Astrocyte (in vitro differentiated cells and primary cell): ENCODE measurements at regions not wholly inside any gene's neighbourhood (a gene's known extent, or its start where the extent isn't known, plus 50 kb on each side); places are given as distances from the start of the nearest gene placed in this dataset.
A peak's percentile ranks its signal among the peaks of the same experiment; 100 is the strongest.
"Not testable (repeated sequence)": the region's sequence is repeated elsewhere in the genome, so short reads cannot be mapped to it uniquely, and the experiment has no call there.

Source experiments
- DNase-seq: peaks from one replicate; pipeline ENCODE4 v3.0.0-alpha.2; 2010; ENCODE audit warnings: low read depth
- FAIRE-seq: peaks from 2 replicates; lab custom pipeline; 2011; peaks lifted over from hg19 to GRCh38; lab: Jason Lieb, UNC
- H2AFZ ChIP-seq: 2 replicates; pipeline ENCODE4 v1.6.0; 2012; ENCODE audit warnings: low read depth, low read length, inconsistent platforms
- H3K27ac ChIP-seq: 2 replicates; pipeline ENCODE4 v1.5.1; 2011; ENCODE audit warnings: low read depth, low read length, inconsistent platforms
- H3K27me3 ChIP-seq: 2 replicates; pipeline ENCODE4 v1.6.0; 2011; ENCODE audit warnings: low read length, inconsistent platforms; ENCODE audit not compliant: insufficient read depth
- H3K36me3 ChIP-seq: 2 replicates; pipeline ENCODE4 v1.5.1; 2011; ENCODE audit warnings: low read length, inconsistent platforms; ENCODE audit not compliant: insufficient read depth
- H3K4me1 ChIP-seq: 2 replicates; pipeline ENCODE4 v1.5.1; 2011; ENCODE audit warnings: low read length, inconsistent platforms; ENCODE audit not compliant: insufficient read depth
- H3K4me2 ChIP-seq: 2 replicates; pipeline ENCODE4 v1.6.0; 2012; ENCODE audit warnings: low read length, inconsistent platforms
- H3K4me3 ChIP-seq: 2 replicates; pipeline ENCODE4 v1.5.1; 2011; ENCODE audit warnings: low read depth, mild to moderate bottlenecking, low read length, inconsistent platforms; ENCODE audit not compliant: insufficient read depth
- H3K79me2 ChIP-seq: 2 replicates; pipeline ENCODE4 v1.6.0; 2012; ENCODE audit warnings: mild to moderate bottlenecking, low read length, inconsistent platforms; ENCODE audit not compliant: insufficient read depth
- H3K9ac ChIP-seq: 2 replicates; pipeline ENCODE4 v1.6.0; 2012; ENCODE audit warnings: mild to moderate bottlenecking, low read length, inconsistent platforms
- H3K9me3 ChIP-seq: 2 replicates; pipeline ENCODE4 v1.5.1; 2012; ENCODE audit warnings: low read depth, mild to moderate bottlenecking, low read length, inconsistent platforms; ENCODE audit not compliant: insufficient read depth
- H4K20me1 ChIP-seq: 2 replicates; pipeline ENCODE4 v1.6.0; 2012; ENCODE audit warnings: low read length, inconsistent platforms; ENCODE audit not compliant: insufficient read depth
- H3K27ac Mint-ChIP-seq: one replicate; pipeline ENCODE4 v1.8.0; 2021; ENCODE audit warnings: mild to moderate bottlenecking, mixed read lengths; ENCODE audit not compliant: unreplicated experiment
- H3K27me3 Mint-ChIP-seq: one replicate; pipeline ENCODE4 v1.8.0; 2021; ENCODE audit warnings: low read depth, mixed read lengths; ENCODE audit not compliant: unreplicated experiment
- H3K36me3 Mint-ChIP-seq: one replicate; pipeline ENCODE4 v1.8.0; 2021; ENCODE audit warnings: low read depth, mixed read lengths; ENCODE audit not compliant: unreplicated experiment
- H3K4me1 Mint-ChIP-seq: one replicate; pipeline ENCODE4 v1.8.0; 2021; ENCODE audit warnings: low read depth, mixed read lengths; ENCODE audit not compliant: unreplicated experiment
- H3K4me3 Mint-ChIP-seq: one replicate; pipeline ENCODE4 v1.8.0; 2021; ENCODE audit warnings: mild to moderate bottlenecking, moderate library complexity, mixed read lengths; ENCODE audit not compliant: unreplicated experiment
- H3K9me3 Mint-ChIP-seq: one replicate; pipeline ENCODE4 v1.8.0; 2021; ENCODE audit warnings: mild to moderate bottlenecking, mixed read lengths; ENCODE audit not compliant: unreplicated experiment
- CTCF ChIP-seq: IDR thresholded peaks from 2 replicates; pipeline ENCODE4 v1.5.1; 2011; ENCODE audit warnings: low read depth, mild to moderate bottlenecking, inconsistent platforms, low read length, moderate library complexity; ENCODE audit not compliant: insufficient read depth
- EZH2 ChIP-seq: IDR thresholded peaks from 2 replicates; pipeline ENCODE4 v1.6.1; 2012; ENCODE audit warnings: mild to moderate bottlenecking, low read length, inconsistent platforms; ENCODE audit not compliant: insufficient read depth

DNA sequence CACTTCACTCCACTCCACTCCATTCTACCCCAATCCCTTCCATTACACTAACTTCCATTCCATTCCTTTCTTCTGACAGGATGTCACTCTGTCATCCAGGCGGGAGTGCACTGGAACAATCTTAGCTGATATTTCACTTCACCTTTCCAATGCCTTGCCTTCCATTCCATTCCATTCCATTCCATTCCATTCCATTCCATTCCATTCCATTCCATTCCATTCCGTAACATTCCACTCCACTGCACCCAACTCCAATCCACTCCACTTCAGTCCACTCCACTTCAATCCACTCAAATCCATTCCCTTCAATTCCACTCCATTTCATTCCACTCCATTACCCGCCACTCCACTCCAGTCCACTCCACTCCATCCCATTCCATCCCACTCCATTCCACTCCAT, 1099.4 kb downstream of the TSPY10 start:
- Histone ChIP-seq H3K27ac (no peak overlapping the region), H3K79me2 (no peaks in the 10 kb centered on the region), H4K20me1 (no peaks in the 10 kb centered on the region), H2AFZ (no peak overlapping the region), H3K4me3 (no peak overlapping the region), H3K36me3 (no peaks in the 10 kb centered on the region), H3K4me1 (no peaks in the 10 kb centered on the region), H3K27me3 (no peaks in the 10 kb centered on the region), H3K9me3 (peaks cover 3% of the 10 kb centered on the region), H3K4me2 (no peak overlapping the region), H3K9ac (no peak overlapping the region)
- FAIRE-seq (no peak), DNase-seq (peak; percentile 94)
- no peaks in the 10 kb centered on the region for H3K36me3 Mint-ChIP-seq
- no peak for TF ChIP-seq EZH2
- no peak for TF ChIP-seq CTCF
- no peak overlapping the region for H3K4me3 Mint-ChIP-seq
- no peak overlapping the region for H3K27ac Mint-ChIP-seq
- H3K4me1 Mint-ChIP-seq, result no peaks in the 10 kb centered on the region
- H3K9me3 Mint-ChIP-seq, result peaks cover 8% of the 10 kb centered on the region
- no peaks in the 10 kb centered on the region for H3K27me3 Mint-ChIP-seq

GRCh38 chrY:10648813-10649212, 1121.1 kb downstream of the TSPY10 start:
- not testable (repeated sequence) for H3K36me3 ChIP-seq, H3K9me3 ChIP-seq, H3K4me3 ChIP-seq, FAIRE-seq, H3K27ac Mint-ChIP-seq, H3K4me1 ChIP-seq, H3K27me3 ChIP-seq, H3K79me2 ChIP-seq, H4K20me1 ChIP-seq, H3K4me2 ChIP-seq, H3K36me3 Mint-ChIP-seq, H3K4me1 Mint-ChIP-seq, H3K27me3 Mint-ChIP-seq, DNase-seq, H3K9ac ChIP-seq, H3K27ac ChIP-seq, H2AFZ ChIP-seq, H3K4me3 Mint-ChIP-seq
- H3K9me3 Mint-ChIP-seq, result peaks cover 18% of the 10 kb centered on the region

DNA sequence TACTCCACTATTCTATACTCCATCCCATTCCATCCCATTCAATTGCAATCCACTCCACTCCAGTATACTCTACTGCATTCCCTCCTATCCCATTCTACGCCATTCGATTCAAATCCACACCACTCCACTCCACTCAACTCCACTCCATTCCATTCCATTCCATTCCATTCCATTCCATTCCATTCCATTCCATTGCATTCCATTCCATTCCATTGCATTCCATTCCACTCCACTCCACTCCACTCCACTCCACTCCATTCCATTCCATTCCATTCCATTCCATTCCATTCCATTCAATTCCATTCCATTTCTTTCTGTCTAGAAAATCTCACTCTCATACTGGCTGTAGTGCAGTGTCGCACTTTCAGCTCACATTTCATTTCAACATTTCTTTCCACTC, 1129.4 kb downstream of the TSPY10 start:
- H3K9me3 ChIP-seq, result peaks cover 16% of the 10 kb centered on the region
- not testable (repeated sequence) for H2AFZ ChIP-seq, H3K4me3 Mint-ChIP-seq, H4K20me1 ChIP-seq, H3K4me3 ChIP-seq, H3K9ac ChIP-seq, H3K4me2 ChIP-seq, H3K36me3 ChIP-seq, H3K27me3 Mint-ChIP-seq, H3K4me1 Mint-ChIP-seq, H3K4me1 ChIP-seq, DNase-seq, H3K79me2 ChIP-seq, H3K27ac ChIP-seq, H3K36me3 Mint-ChIP-seq, H3K27me3 ChIP-seq, FAIRE-seq, H3K27ac Mint-ChIP-seq
- peaks cover 60% of the 10 kb centered on the region for H3K9me3 Mint-ChIP-seq

DNA sequence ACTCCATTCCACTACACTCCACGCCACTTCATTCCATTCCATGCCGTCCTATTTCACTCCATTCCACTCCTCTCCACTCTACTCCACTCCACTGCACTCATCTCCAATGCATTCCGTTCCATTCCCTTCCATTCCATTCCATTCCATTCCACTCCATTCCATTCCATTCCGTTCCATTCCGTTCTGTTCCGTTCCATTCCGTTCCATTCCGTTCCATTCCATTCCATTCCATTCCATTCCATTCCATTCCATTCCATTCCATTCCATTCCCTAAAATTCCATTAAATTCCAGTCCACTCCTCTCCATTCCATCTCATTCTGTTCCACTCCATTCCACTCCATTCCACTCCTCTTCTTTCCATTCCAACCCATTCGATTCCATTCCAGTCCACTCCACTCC, 1139.1 kb downstream of the TSPY10 start:
- no peak for FAIRE-seq
- H3K4me3 Mint-ChIP-seq, result no peak overlapping the region
- TF ChIP-seq CTCF, result no peak
- TF ChIP-seq EZH2, result no peak

More for the DNA sequence above, 1139.1 kb downstream of the TSPY10 start:
- H3K9ac ChIP-seq, result no peak overlapping the region
- Mint-ChIP-seq H3K27me3 (no peaks in the 10 kb centered on the region), H3K36me3 (no peaks in the 10 kb centered on the region), H3K27ac (no peak overlapping the region), H3K9me3 (peaks cover 43% of the 10 kb centered on the region), H3K4me1 (no peaks in the 10 kb centered on the region)
- no peaks in the 10 kb centered on the region for H4K20me1 ChIP-seq
- no peaks in the 10 kb centered on the region for H3K4me1 ChIP-seq
- no peak overlapping the region for H3K4me3 ChIP-seq
- no peak for DNase-seq
- no peaks in the 10 kb centered on the region for H3K79me2 ChIP-seq
- no peak overlapping the region for H2AFZ ChIP-seq
- H3K27me3 ChIP-seq, result no peaks in the 10 kb centered on the region
- no peaks in the 10 kb centered on the region for H3K36me3 ChIP-seq
- no peak overlapping the region for H3K4me2 ChIP-seq
- peaks cover 25% of the 10 kb centered on the region for H3K9me3 ChIP-seq
- no peak overlapping the region for H3K27ac ChIP-seq
